ENCODE measurements at regions not wholly inside any gene's neighbourhood (a gene's known extent, or its start where the extent isn't known, plus 50 kb on each side); places are given as distances from the start of the nearest gene placed in this dataset.

- Histone ChIP-seq H2BK5ac (ENCODE audit: insufficient read length, low read length) (no peak overlapping the region), H3K14ac (ENCODE audit: insufficient read depth, low read length) (no peak overlapping the region), H4K5ac (ENCODE audit: insufficient read length, low read depth, low read length) (no peak overlapping the region), H3K4me1 (ENCODE audit: insufficient read depth, low read length) (no peaks in the 10 kb centered on the region), H3K23me2 (ENCODE audit: insufficient read length, low read depth, low read length, poor library complexity, severe bottlenecking) (no peaks in the 10 kb centered on the region), H3K4me2 (ENCODE audit: insufficient read depth, insufficient read length, low read length) (no peak overlapping the region), H3K27me3 (ENCODE audit: insufficient read depth, low read length) (no peaks in the 10 kb centered on the region), H2BK120ac (ENCODE audit: low read depth, low read length, poor library complexity, severe bottlenecking) (no peak overlapping the region), H3K79me1 (ENCODE audit: insufficient read depth, low read depth, low read length, poor library complexity, severe bottlenecking) (no peaks in the 10 kb centered on the region), H3T11ph (ENCODE audit: low read length) (no peak overlapping the region), H3K9me3 (ENCODE audit: control insufficient read depth, low read depth, low read length) (no peaks in the 10 kb centered on the region), H3K4ac (ENCODE audit: low read depth, low read length) (no peak overlapping the region), H2BK15ac (ENCODE audit: low read depth, low read length) (no peak overlapping the region), H2AFZ (ENCODE audit: low read length) (no peak overlapping the region), H3K9ac (ENCODE audit: extremely low read depth, insufficient read length, low read length) (no peak overlapping the region), H2AK5ac (ENCODE audit: insufficient read length, low read length) (no peak overlapping the region), H2BK12ac (ENCODE audit: insufficient read length, low read depth, low read length) (no peak overlapping the region), H4K20me1 (ENCODE audit: control insufficient read depth, insufficient read depth, insufficient read length) (no peaks in the 10 kb centered on the region), H3K56ac (ENCODE audit: insufficient read length, low read depth, low read length) (no peak overlapping the region), H3K23ac (ENCODE audit: insufficient read length, low read depth, low read length) (no peak overlapping the region), H2BK20ac (ENCODE audit: low read depth, low read length, poor library complexity, severe bottlenecking) (no peak overlapping the region), H4K91ac (ENCODE audit: insufficient read length, low read depth, low read length) (no peak overlapping the region), H3K27ac (ENCODE audit: insufficient read length, low read depth, low read length) (no peak overlapping the region), H3K79me2 (ENCODE audit: insufficient read depth, low read length) (no peaks in the 10 kb centered on the region), H4K8ac (replicated peaks; ENCODE audit: insufficient read length, low read depth, low read length) (no peak overlapping the region), H3K18ac (ENCODE audit: insufficient read length, low read depth, low read length) (no peak overlapping the region)
- Mint-ChIP-seq H3K4me3 (no peak overlapping the region), H3K9me3 (no peaks in the 10 kb centered on the region), H3K4me1 (no peaks in the 10 kb centered on the region), H3K36me3 (ENCODE audit: insufficient read depth in 1 of 3, low read depth in 3 of 3) (no peaks in the 10 kb centered on the region), H3K27ac (no peak overlapping the region), H3K27me3 (ENCODE audit: low read depth) (no peaks in the 10 kb centered on the region)
- no peak for DNase-seq
- no CpG with 5 or more reads among the region's 2 CpGs for WGBS (ENCODE audit: extremely low coverage, insufficient read length, low lambda C conversion rate)
- TF ChIP-seq CTCF (conservative IDR thresholded peaks at IDR 0.05) = no peak
These were observed 891.8 kb downstream of the DSC3 start for GRCh38 chr18:30150586-30151250.
